H9 (cell line): ENCODE measurements at regions not wholly inside any gene's neighbourhood (a gene's known extent, or its start where the extent isn't known, plus 50 kb on each side); places are given as distances from the start of the nearest gene placed in this dataset.
A peak's percentile ranks its signal among the peaks of the same experiment; 100 is the strongest.

ENCODE experiments used
- DNase-seq: peaks from one replicate; pipeline ENCODE4 v3.0.0-alpha.2; 2017
- H2AFZ ChIP-seq: one replicate; pipeline ENCODE4 v1.6.1; 2013; ENCODE audit warnings: mild to moderate bottlenecking, low read length, control low read depth, moderate library complexity
- H2AK5ac ChIP-seq: 2 replicates; pipeline ENCODE4 v1.6.1; 2013; ENCODE audit warnings: low read length, control low read depth, mixed read lengths; ENCODE audit not compliant: insufficient read length
- H2BK120ac ChIP-seq: one replicate; pipeline ENCODE4 v1.6.1; 2013; ENCODE audit warnings: low read depth, mild to moderate bottlenecking, low read length, control low read depth, inconsistent platforms; ENCODE audit not compliant: poor library complexity, severe bottlenecking
- H2BK12ac ChIP-seq: 2 replicates; pipeline ENCODE4 v1.6.1; 2013; ENCODE audit warnings: low read length, control low read depth, mixed read lengths, low read depth; ENCODE audit not compliant: insufficient read length
- H2BK15ac ChIP-seq: 2 replicates; pipeline ENCODE4 v1.6.1; 2013; ENCODE audit warnings: low read depth, low read length, control low read depth
- H2BK20ac ChIP-seq: one replicate; pipeline ENCODE4 v1.6.1; 2013; ENCODE audit warnings: low read depth, mild to moderate bottlenecking, low read length, control low read depth, inconsistent platforms; ENCODE audit not compliant: poor library complexity, severe bottlenecking
- H2BK5ac ChIP-seq: 2 replicates; pipeline ENCODE4 v1.6.1; 2013; ENCODE audit warnings: low read length, control low read depth, mixed read lengths; ENCODE audit not compliant: insufficient read length
- H3K14ac ChIP-seq: 2 replicates; pipeline ENCODE4 v1.6.1; 2013; ENCODE audit warnings: low read length, control low read depth; ENCODE audit not compliant: insufficient read depth
- H3K18ac ChIP-seq: 2 replicates; pipeline ENCODE4 v1.6.1; 2013; ENCODE audit warnings: low read depth, mild to moderate bottlenecking, mixed read lengths, low read length, control low read depth; ENCODE audit not compliant: insufficient read length
- H3K23ac ChIP-seq: 2 replicates; pipeline ENCODE4 v1.6.1; 2013; ENCODE audit warnings: low read length, control low read depth, mixed read lengths, low read depth; ENCODE audit not compliant: insufficient read length
- H3K23me2 ChIP-seq: 2 replicates; pipeline ENCODE4 v1.6.1; 2013; ENCODE audit warnings: low read depth, mild to moderate bottlenecking, mixed read lengths, low read length, control low read depth; ENCODE audit not compliant: insufficient read length, poor library complexity, severe bottlenecking
- H3K27ac ChIP-seq: 2 replicates; pipeline ENCODE4 v1.5.1; 2013; ENCODE audit warnings: low read length, control low read depth, mixed read lengths, low read depth; ENCODE audit not compliant: insufficient read length
- H3K27me3 ChIP-seq: 2 replicates; pipeline ENCODE4 v1.6.1; 2013; ENCODE audit warnings: low read length, control low read depth, inconsistent platforms; ENCODE audit not compliant: insufficient read depth
- H3K4ac ChIP-seq: 2 replicates; pipeline ENCODE4 v1.6.1; 2013; ENCODE audit warnings: low read depth, mild to moderate bottlenecking, control low read depth, inconsistent platforms, low read length, moderate library complexity
- H3K4me1 ChIP-seq: 2 replicates; pipeline ENCODE4 v1.6.1; 2013; ENCODE audit warnings: low read length, control low read depth, inconsistent platforms; ENCODE audit not compliant: insufficient read depth
- H3K4me2 ChIP-seq: 2 replicates; pipeline ENCODE4 v1.6.1; 2013; ENCODE audit warnings: low read length, control low read depth, mixed read lengths; ENCODE audit not compliant: insufficient read length, insufficient read depth
- H3K56ac ChIP-seq: 2 replicates; pipeline ENCODE4 v1.6.1; 2013; ENCODE audit warnings: low read depth, mild to moderate bottlenecking, mixed read lengths, low read length, control low read depth; ENCODE audit not compliant: insufficient read length
- H3K79me1 ChIP-seq: 2 replicates; pipeline ENCODE4 v1.6.1; 2013; ENCODE audit warnings: low read depth, mild to moderate bottlenecking, moderate library complexity, low read length, control low read depth, inconsistent platforms; ENCODE audit not compliant: insufficient read depth, poor library complexity, severe bottlenecking
- H3K79me2 ChIP-seq: 2 replicates; pipeline ENCODE4 v1.6.1; 2013; ENCODE audit warnings: low read length, control low read depth, inconsistent platforms; ENCODE audit not compliant: insufficient read depth
- H3K9ac ChIP-seq: 2 replicates; pipeline ENCODE4 v1.6.1; 2013; ENCODE audit warnings: low read length, control low read depth, mixed read lengths; ENCODE audit not compliant: insufficient read length; ENCODE audit errors: extremely low read depth
- H3K9me3 ChIP-seq: one replicate; pipeline ENCODE4 v1.6.1; 2013; ENCODE audit warnings: low read depth, low read length, inconsistent platforms; ENCODE audit not compliant: control insufficient read depth
- H3T11ph ChIP-seq: one replicate; pipeline ENCODE4 v1.6.1; 2013; ENCODE audit warnings: mild to moderate bottlenecking, low read length, control low read depth, inconsistent platforms
- H4K20me1 ChIP-seq: one replicate; pipeline ENCODE4 v1.6.1; 2013; ENCODE audit not compliant: control insufficient read depth, insufficient read length, insufficient read depth
- H4K5ac ChIP-seq: 2 replicates; pipeline ENCODE4 v1.6.1; 2013; ENCODE audit warnings: low read depth, mild to moderate bottlenecking, mixed read lengths, low read length, control low read depth; ENCODE audit not compliant: insufficient read length
- H4K8ac ChIP-seq: replicated peaks from 2 replicates; pipeline ENCODE4 v1.6.1; 2013; ENCODE audit warnings: low read length, control low read depth, mixed read lengths, low read depth; ENCODE audit not compliant: insufficient read length
- H4K91ac ChIP-seq: 2 replicates; pipeline ENCODE4 v1.6.1; 2013; ENCODE audit warnings: low read depth, mild to moderate bottlenecking, moderate library complexity, mixed read lengths, low read length, control low read depth; ENCODE audit not compliant: insufficient read length
- H3K27ac Mint-ChIP-seq, 3 experiments: 2 replicates in 2 of 3; 3 replicates in 1 of 3; pipeline ENCODE4 v1.8.0; 2020 to 2021; ENCODE audit warnings: mixed read lengths in 3 of 3, mild to moderate bottlenecking in 1 of 3, moderate library complexity in 1 of 3
- H3K27me3 Mint-ChIP-seq: 2 replicates; pipeline ENCODE4 v1.8.0; 2021; ENCODE audit warnings: low read depth, mild to moderate bottlenecking, moderate library complexity, mixed read lengths
- H3K36me3 Mint-ChIP-seq, 3 experiments: 2 replicates in 2 of 3; 3 replicates in 1 of 3; pipeline ENCODE4 v1.8.0; 2020 to 2021; ENCODE audit warnings: low read depth in 3 of 3, mixed read lengths in 3 of 3; ENCODE audit not compliant: insufficient read depth in 1 of 3
- H3K4me1 Mint-ChIP-seq, 2 experiments: 2 replicates each; pipeline ENCODE4 v1.8.0; 2020; ENCODE audit warnings: mixed read lengths in 2 of 2
- H3K4me3 Mint-ChIP-seq, 2 experiments: 2 replicates in 1 of 2; 3 replicates in 1 of 2; pipeline ENCODE4 v1.8.0; 2020 to 2021; ENCODE audit warnings: mild to moderate bottlenecking in 2 of 2, mixed read lengths in 2 of 2, moderate library complexity in 1 of 2
- H3K9me3 Mint-ChIP-seq, 2 experiments: 2 replicates in 1 of 2; 3 replicates in 1 of 2; pipeline ENCODE4 v1.8.0; 2020; ENCODE audit warnings: mild to moderate bottlenecking in 2 of 2, mixed read lengths in 2 of 2, moderate library complexity in 1 of 2
- WGBS: extraction: QIAGEN DNeasy Blood & Tissue Kit; methylation state at CpG from one replicate; pipeline ENCODE4 v1.1.7; 2013; ENCODE audit warnings: missing lambda C conversion rate, low lambda C conversion rate, mixed read lengths; ENCODE audit not compliant: insufficient read length; ENCODE audit errors: extremely low coverage; 5-methylcytosine and 5-hydroxymethylcytosine counted together
- TF ChIP-seq, protein P1 (sequence below): fragments of 200-600 bp; sonication (generic); conservative IDR thresholded peaks from 3 replicates; pipeline ENCODE4 v1.8.0; 2021; ENCODE audit warnings: antibody characterized with exemption, mild to moderate bottlenecking

DNA sequence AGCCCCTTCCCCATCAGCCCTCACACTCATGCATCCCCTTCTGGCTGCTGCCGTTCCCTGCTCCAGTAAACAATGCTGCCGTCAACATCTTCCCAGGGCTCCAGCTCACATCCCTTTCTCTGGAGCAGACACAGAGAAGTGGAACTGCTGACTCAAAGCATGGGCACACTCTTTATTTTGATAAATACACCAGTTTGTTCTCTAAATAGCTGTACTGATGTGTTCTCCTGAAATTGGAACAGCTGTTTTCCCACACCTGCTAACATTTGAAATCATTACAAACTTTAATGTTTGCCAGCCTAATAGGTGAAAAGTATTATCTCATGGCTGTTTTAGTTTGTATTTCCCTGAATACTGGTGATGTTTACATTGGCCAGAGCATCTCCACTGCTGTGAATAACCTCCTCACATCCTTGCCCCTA, 102.1 kb upstream of the NXT1 start:
- no peak overlapping the region for H2AK5ac ChIP-seq
- H4K91ac ChIP-seq: no peak overlapping the region
- no peak overlapping the region for H4K5ac ChIP-seq
- H3T11ph ChIP-seq: no peak overlapping the region
- no peaks in the 10 kb centered on the region for H3K79me2 ChIP-seq
- H3K14ac ChIP-seq: no peak overlapping the region
- no peak for DNase-seq
- H4K20me1 ChIP-seq: no peaks in the 10 kb centered on the region
- Mint-ChIP-seq H3K36me3 (no peaks in the 10 kb centered on the region), H3K4me1 (peaks cover 0 to 4% of the 10 kb centered on the region in 2 experiments; a peak in 1 of 4 replicates), H3K4me3 (no peak overlapping the region), H3K9me3 (no peaks in the 10 kb centered on the region; a peak in 1 of 5 replicates), H3K27ac (peak overlapping the region in 1 of 3 experiments; percentile 77; a peak in 1 of 7 replicates), H3K27me3 (peaks cover 7% of the 10 kb centered on the region)
- H3K23me2 ChIP-seq: no peaks in the 10 kb centered on the region
- H3K9me3 ChIP-seq: no peaks in the 10 kb centered on the region
- no peaks in the 10 kb centered on the region for H3K27me3 ChIP-seq
- H3K4me1 ChIP-seq: no peaks in the 10 kb centered on the region
- H3K9ac ChIP-seq: no peak overlapping the region
- no peak overlapping the region for H3K18ac ChIP-seq
- no peak overlapping the region for H3K56ac ChIP-seq
- H2BK120ac ChIP-seq: no peak overlapping the region
- WGBS: no CpG with 5 or more reads among the region's 2 CpGs
- TF ChIP-seq, protein P1, sequence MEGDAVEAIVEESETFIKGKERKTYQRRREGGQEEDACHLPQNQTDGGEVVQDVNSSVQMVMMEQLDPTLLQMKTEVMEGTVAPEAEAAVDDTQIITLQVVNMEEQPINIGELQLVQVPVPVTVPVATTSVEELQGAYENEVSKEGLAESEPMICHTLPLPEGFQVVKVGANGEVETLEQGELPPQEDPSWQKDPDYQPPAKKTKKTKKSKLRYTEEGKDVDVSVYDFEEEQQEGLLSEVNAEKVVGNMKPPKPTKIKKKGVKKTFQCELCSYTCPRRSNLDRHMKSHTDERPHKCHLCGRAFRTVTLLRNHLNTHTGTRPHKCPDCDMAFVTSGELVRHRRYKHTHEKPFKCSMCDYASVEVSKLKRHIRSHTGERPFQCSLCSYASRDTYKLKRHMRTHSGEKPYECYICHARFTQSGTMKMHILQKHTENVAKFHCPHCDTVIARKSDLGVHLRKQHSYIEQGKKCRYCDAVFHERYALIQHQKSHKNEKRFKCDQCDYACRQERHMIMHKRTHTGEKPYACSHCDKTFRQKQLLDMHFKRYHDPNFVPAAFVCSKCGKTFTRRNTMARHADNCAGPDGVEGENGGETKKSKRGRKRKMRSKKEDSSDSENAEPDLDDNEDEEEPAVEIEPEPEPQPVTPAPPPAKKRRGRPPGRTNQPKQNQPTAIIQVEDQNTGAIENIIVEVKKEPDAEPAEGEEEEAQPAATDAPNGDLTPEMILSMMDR: no peak
- H2AFZ ChIP-seq: no peak overlapping the region
- no peak overlapping the region for H3K23ac ChIP-seq
- no peak overlapping the region for H4K8ac ChIP-seq
- no peak overlapping the region for H3K27ac ChIP-seq
- H2BK15ac ChIP-seq: no peak overlapping the region
- no peaks in the 10 kb centered on the region for H3K79me1 ChIP-seq
- no peak overlapping the region for H2BK5ac ChIP-seq
- no peak overlapping the region for H2BK12ac ChIP-seq
- H3K4ac ChIP-seq: no peak overlapping the region
- H2BK20ac ChIP-seq: no peak overlapping the region
- no peak overlapping the region for H3K4me2 ChIP-seq
